Muscle layer of duodenum (tissue), 2 donors: ENCODE measurements at regions not wholly inside any gene's neighbourhood (a gene's known extent, or its start where the extent isn't known, plus 50 kb on each side); places are given as distances from the start of the nearest gene placed in this dataset.

Source experiments
- H3K27ac ChIP-seq: one replicate; pipeline ENCODE4 v1.7.0; 2013; ENCODE audit warnings: mild to moderate bottlenecking, low read length
- H3K27me3 ChIP-seq: one replicate; pipeline ENCODE4 v1.7.0; 2013; ENCODE audit warnings: low read depth, mild to moderate bottlenecking, control low read depth, low read length
- H3K36me3 ChIP-seq, 2 donors: one replicate each; pipeline ENCODE4 v1.7.0; 2013; ENCODE audit warnings: low read length in 2 of 2, control low read depth in 1 of 2, mild to moderate bottlenecking in 1 of 2; ENCODE audit not compliant: insufficient read depth in 2 of 2, control insufficient read depth in 1 of 2
- H3K4me1 ChIP-seq, 2 donors: one replicate each; pipeline ENCODE4 v1.7.0; 2013; ENCODE audit warnings: low read length in 2 of 2, mild to moderate bottlenecking in 2 of 2, control low read depth in 1 of 2, moderate library complexity in 1 of 2; ENCODE audit not compliant: insufficient read depth in 2 of 2, control insufficient read depth in 1 of 2
- H3K4me3 ChIP-seq, 2 donors: one replicate each; pipeline ENCODE4 v1.7.0; 2013; ENCODE audit warnings: low read length in 2 of 2, low read depth in 1 of 2, mild to moderate bottlenecking in 1 of 2
- H3K9me3 ChIP-seq, 2 donors: one replicate each; pipeline ENCODE4 v1.7.0; 2013; ENCODE audit warnings: low read length in 2 of 2, control low read depth in 1 of 2, mild to moderate bottlenecking in 1 of 2; ENCODE audit not compliant: control insufficient read depth in 1 of 2
- donor health status: healthy.

DNA sequence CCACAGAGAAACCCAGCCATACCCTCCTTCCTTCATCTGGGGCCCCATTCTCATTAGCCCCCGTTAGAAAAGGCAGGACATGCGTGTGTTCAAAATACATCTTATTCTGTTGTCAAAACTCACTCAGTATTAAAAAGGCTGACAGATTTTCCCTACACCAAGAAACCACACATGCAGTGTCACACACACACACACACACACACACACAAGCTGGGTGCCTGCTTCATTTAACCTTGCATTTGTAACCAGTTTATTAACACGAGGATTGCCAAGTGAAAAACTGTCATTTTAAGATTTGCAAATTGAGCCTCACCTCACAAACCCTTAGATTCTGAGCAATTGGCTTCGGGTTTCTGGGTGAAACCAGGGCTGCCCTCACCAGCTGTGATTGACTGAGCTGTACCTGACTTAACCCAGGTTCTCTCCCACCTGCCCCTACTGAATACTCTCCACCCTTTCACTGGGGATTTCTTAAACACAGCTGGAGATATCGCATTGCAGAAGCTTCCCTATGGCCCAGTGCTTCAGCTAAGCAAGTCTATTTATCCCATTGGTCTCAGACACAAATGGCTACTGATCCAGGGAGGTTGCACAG is 172.7 kb upstream of the ZNF507 start:
- Histone ChIP-seq H3K27ac (no peak overlapping the region), H3K4me3 (no peak overlapping the region), H3K4me1 (no peaks in the 10 kb centered on the region), H3K36me3 (no peaks in the 10 kb centered on the region), H3K9me3 (no peaks in the 10 kb centered on the region), H3K27me3 (no peaks in the 10 kb centered on the region)

DNA sequence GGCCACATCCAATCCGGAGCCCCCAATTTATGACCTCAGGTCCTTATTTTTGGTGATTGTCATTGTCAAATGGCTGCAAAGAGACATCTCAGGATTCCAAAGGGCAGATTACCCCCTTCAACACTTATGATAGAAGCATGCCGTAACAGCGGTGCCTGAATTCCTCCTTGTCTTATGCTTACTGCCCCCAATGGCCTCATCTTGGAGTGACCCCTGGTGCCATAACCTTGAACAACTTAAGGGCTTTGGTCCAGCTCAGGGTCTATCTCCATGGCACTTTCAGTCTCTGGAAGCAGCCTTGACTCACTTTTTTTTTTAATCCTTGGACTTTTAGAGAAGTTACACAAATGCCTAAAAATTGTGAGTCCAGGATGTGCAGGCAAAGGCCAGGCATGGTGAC is 171.6 kb upstream of the ZNF507 start:
- Histone ChIP-seq H3K4me1 (no peaks in the 10 kb centered on the region), H3K9me3 (no peaks in the 10 kb centered on the region), H3K4me3 (no peak overlapping the region), H3K36me3 (no peaks in the 10 kb centered on the region), H3K27ac (no peak overlapping the region), H3K27me3 (no peaks in the 10 kb centered on the region)

DNA sequence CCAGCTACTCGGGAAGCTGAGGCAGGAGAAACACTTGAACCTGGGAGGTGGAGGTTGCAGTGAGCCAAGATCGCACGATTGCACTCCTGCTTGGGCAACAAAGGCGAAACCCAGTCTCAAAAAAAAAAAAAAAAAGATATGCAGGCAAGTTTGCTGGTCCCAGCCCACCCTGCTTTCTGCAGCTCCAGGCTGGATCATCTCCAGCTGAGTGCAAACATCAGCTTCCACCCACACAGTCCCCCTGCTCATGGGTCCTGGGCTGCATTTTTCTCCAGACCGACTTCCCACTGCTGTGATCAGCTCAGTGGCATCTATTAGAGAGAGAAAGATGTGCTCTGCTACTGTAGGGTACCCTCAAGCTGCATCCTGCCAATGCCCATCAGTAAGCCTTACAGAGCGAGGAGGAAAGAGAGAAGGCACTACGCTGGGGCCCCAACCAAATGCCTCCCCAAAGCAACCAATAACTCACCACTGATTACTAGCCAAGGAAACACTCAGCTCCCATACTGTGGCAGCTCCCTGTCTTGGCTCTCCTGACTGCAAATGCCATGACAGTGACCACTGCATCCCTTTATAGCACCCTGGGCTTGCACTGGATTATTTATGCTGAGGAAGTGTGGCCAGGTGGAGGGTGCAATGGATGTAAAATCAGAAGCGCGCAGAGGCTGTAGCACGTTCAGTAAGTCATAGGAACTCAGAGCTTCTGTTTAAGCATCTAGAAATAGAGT is 170.9 kb upstream of the ZNF507 start:
- Histone ChIP-seq H3K27me3 (no peaks in the 10 kb centered on the region), H3K27ac (no peak overlapping the region), H3K36me3 (no peaks in the 10 kb centered on the region), H3K4me1 (no peaks in the 10 kb centered on the region), H3K4me3 (no peak overlapping the region), H3K9me3 (no peaks in the 10 kb centered on the region)

DNA sequence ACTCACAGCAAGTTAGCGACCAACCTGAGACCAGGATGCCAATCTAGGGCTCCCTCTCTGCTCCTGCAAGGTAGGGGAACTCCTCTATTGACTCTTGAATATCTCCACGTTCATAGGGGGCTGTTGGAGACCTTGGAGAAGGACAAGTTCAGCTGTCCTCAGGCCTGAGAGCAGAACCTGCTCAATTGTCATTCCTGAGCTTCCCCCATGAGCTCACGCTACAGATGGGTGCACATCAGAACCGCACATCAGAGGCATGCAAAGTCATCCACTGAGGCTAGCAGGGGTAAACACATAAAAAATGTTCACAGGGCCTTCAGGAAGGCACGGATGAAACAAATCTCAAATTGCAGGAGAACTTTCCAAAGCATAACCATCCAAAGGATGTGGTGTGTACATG is 168.8 kb upstream of the ZNF507 start:
- Histone ChIP-seq H3K4me3 (no peak overlapping the region), H3K4me1 (no peaks in the 10 kb centered on the region), H3K27ac (no peak overlapping the region), H3K9me3 (no peaks in the 10 kb centered on the region), H3K36me3 (no peaks in the 10 kb centered on the region), H3K27me3 (no peaks in the 10 kb centered on the region)

DNA sequence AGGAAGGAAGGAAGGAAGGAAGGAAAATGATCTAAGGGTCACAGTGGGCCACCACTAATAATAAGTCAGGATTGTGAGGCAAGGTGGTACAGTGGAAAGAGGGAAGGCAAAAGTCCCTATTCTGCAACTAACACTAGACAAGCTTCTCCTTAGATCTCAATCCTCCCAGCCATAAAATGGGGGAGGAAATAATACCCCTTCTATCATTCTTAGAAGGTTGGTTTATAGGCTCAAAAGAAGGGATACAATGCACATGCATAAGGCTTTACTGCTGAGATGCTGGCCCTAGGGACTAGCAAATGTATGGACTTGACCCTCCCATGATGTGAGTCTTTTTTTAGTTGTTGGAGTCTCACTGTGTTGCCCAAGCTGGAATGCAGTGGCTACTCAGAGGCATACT is 167.7 kb upstream of the ZNF507 start:
- no peak overlapping the region for H3K27ac ChIP-seq
- no peaks in the 10 kb centered on the region for H3K4me1 ChIP-seq
- no peaks in the 10 kb centered on the region for H3K36me3 ChIP-seq
- H3K27me3 ChIP-seq, result no peaks in the 10 kb centered on the region
- H3K9me3 ChIP-seq, result no peaks in the 10 kb centered on the region
- no peak overlapping the region for H3K4me3 ChIP-seq

DNA sequence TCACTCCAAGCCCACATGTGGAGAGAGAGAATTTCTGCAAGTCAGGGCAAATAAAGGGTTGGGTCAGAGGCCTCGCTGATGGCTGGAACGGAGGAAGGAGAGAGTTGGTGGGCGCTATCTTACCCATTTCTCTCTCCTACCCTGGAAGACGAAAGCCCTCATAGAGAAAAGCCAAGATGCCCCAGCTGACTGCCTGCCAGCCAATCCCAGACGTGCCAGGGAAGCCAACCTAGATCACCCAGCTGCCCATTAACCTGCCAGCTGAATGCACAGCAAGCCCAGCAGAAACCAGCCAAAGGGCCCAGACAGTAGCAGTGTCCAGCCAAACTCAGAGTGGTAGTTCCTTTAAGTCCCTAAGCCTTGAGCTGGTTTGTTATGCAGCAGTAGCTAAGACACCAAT is 167.0 kb upstream of the ZNF507 start:
- no peak overlapping the region for H3K27ac ChIP-seq
- H3K9me3 ChIP-seq, result no peaks in the 10 kb centered on the region
- no peaks in the 10 kb centered on the region for H3K36me3 ChIP-seq
- H3K4me3 ChIP-seq, result no peak overlapping the region
- no peaks in the 10 kb centered on the region for H3K4me1 ChIP-seq
- H3K27me3 ChIP-seq, result no peaks in the 10 kb centered on the region

DNA sequence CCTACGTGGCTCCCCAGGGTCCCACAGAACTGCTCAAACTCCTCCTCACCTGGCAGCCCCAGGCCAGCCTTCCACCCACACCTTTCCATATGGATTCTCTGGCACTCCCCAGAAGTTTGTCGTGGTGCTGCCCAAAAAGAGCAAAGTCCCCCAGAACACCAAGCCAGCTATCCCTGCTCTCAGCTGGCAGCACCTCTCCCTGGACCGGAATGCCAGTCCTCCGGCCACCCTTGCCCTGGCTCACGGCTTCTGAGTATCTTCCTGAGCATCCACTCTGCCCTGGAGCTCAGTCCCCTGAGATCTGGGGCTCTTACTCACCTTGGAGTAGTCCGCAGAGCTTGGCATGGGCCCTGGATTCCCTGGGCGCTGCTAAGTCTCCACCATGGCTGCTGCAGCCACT is 166.5 kb upstream of the ZNF507 start:
- no peak overlapping the region for H3K27ac ChIP-seq
- no peaks in the 10 kb centered on the region for H3K27me3 ChIP-seq
- no peak overlapping the region for H3K4me3 ChIP-seq
- no peaks in the 10 kb centered on the region for H3K36me3 ChIP-seq
- no peaks in the 10 kb centered on the region for H3K4me1 ChIP-seq
- no peaks in the 10 kb centered on the region for H3K9me3 ChIP-seq

DNA sequence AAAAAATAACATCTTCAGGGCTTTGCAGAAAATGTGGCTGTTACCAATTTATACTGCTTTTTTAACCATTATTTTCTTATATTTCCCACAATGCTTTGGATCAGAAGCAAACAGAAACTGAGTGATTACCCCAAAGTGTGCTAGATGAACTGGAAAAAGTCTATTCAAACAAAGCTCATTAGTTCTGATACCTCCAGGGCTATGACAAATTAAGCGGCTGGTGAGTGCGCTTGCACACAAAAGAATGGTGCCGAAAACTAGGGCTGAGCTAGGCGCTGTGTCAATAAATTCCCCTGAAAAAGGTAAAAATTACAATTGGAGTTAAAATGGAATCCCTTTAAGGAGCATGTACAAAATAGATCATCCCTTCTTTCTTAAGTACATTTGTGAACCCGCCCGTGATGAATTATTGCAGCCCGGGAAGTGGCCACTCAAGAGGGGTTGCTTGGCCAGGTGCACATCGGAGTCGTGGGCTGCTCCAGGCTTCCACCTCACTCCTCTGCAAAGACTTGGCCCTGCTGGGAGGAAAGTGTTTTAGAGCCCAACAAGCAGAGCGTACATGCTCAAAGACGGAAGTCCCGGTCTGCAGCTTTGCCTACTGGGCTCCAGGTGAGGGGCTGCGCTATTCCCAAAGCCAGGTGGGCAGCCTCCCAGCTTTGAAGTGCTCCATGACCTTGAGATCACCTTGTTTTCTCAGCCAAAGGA is 164.0 kb upstream of the ZNF507 start:
- Histone ChIP-seq H3K9me3 (no peaks in the 10 kb centered on the region), H3K36me3 (no peaks in the 10 kb centered on the region), H3K27me3 (no peaks in the 10 kb centered on the region), H3K4me3 (no peak overlapping the region), H3K4me1 (no peaks in the 10 kb centered on the region), H3K27ac (no peak overlapping the region)

DNA sequence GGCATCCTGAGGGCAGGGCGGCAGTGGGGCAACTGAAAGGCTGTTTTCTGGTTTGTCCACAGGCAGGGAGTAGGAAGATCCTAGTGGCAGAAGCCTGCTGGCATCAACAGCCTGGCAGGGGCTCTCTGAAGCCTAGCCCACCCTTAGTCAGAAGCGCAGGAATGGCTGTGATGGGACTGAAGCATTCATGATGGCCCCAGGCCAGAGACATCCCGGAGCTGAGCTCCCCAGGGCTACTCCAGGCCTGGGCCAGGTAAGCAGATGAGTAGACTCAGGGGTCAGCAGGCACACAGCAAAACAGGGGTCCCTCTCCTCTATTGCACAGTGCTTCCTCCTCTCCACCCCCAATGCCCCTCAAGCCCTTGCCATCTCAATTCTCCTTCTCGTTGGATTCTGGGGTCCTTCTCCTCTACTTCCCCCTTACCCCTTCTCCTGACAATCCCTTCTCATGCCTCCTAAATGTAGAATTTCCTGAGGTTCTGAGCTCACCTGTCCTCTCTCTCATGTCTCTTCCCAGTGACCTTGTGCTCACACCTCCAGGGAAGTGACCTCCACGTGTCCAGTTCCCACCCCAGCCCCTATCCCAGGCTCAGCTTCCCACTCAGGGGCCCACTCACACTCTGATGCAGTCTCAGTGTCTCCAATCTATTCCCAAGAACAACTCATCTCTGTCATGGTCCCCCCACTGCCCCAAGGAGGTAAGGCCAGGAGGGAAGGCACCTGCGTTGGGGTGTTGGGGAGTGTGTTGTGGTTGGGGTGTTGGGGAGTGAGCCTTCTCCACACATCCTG is 158.7 kb upstream of the ZNF507 start:
- Histone ChIP-seq H3K27me3 (no peaks in the 10 kb centered on the region), H3K4me3 (no peak overlapping the region), H3K9me3 (no peaks in the 10 kb centered on the region), H3K36me3 (no peaks in the 10 kb centered on the region), H3K27ac (no peak overlapping the region), H3K4me1 (no peaks in the 10 kb centered on the region)

DNA sequence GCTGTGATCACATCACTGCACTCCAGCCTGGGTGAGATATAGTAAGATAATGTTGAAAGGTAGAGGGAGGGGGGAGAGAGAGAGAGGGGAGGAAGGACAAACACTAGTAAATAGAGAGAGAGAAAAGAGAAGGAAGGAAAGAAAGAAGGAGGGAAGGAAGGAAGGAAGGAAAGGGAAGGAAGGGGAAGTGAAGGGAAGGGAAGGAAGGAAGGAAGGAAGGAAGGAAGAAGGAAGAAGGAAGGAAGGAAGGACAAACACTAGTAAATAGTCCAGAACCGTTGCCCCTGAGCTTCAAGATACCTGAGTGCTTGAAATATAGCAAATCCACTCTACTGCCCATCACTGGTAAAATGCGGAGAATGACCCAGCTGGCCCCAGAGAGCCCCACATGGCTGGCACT is 156.5 kb upstream of the ZNF507 start:
- Histone ChIP-seq H3K4me1 (no peaks in the 10 kb centered on the region), H3K9me3 (no peaks in the 10 kb centered on the region), H3K36me3 (no peaks in the 10 kb centered on the region), H3K27me3 (no peaks in the 10 kb centered on the region), H3K4me3 (no peak overlapping the region), H3K27ac (no peak overlapping the region)

DNA sequence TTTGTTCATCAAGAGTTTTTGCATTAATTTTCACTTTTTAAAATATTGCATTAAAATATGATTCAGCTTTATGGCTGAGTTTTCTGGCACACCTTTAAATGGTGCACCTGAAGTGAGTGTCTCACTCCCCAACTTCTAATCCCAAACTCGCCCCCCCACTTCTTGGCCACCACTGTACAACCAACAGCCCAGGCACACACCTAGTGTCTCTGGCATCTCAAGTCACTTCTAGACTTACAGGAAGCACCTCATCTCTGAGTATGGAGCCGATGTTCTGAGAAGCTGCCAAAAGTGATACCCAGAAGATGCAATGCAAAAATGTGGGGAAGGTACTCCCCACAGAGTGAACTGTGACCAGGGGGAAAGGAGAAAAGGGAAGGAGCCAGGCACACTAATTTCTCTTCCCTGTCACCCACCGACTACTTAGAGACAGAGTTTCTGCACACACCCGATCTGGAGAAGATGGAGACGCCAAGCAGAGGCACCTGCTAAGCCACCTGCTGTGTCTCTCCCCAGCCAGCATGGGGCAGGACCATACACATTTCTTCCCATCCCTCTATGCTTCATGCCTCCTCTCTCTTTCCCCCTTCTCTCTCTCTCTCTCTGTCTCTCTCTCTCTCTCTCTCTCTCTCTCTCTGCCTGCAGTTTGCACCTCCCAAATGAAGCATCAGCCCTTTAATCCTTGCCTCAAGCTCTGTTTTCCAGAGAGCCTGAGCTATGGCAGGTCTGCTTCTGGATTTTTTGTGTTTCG is 155.3 kb upstream of the ZNF507 start:
- no peaks in the 10 kb centered on the region for H3K9me3 ChIP-seq
- no peaks in the 10 kb centered on the region for H3K36me3 ChIP-seq
- H3K27ac ChIP-seq, result no peak overlapping the region
- H3K4me3 ChIP-seq, result no peak overlapping the region
- no peaks in the 10 kb centered on the region for H3K27me3 ChIP-seq
- no peaks in the 10 kb centered on the region for H3K4me1 ChIP-seq
